Sigmoid colon (tissue), 6 donors: ENCODE measurements at regions not wholly inside any gene's neighbourhood (a gene's known extent, or its start where the extent isn't known, plus 50 kb on each side); places are given as distances from the start of the nearest gene placed in this dataset.

Experiments
- DNase-seq: peaks from one replicate; pipeline ENCODE4 v3.0.0-alpha.2; 2019
- H3K27ac ChIP-seq, 4 donors: fragments of 200-600 bp; sonication (generic); one replicate each; pipeline ENCODE4 v1.5.1; 2016 to 2019; ENCODE audit warnings: mild to moderate bottlenecking in 1 of 4
- H3K27me3 ChIP-seq, 3 donors: fragments of 200-600 bp; sonication (generic); one replicate each; pipeline ENCODE4 v1.5.1; 2019; ENCODE audit warnings: mild to moderate bottlenecking in 1 of 3
- H3K36me3 ChIP-seq, 4 donors: fragments of 200-600 bp; sonication (generic); one replicate each; pipeline ENCODE4 v1.5.1; 2016 to 2019
- H3K4me1 ChIP-seq, 4 donors: fragments of 200-600 bp; sonication (generic); one replicate each; pipeline ENCODE4 v1.5.1; 2017 to 2019
- H3K4me3 ChIP-seq, 4 donors: fragments of 200-600 bp; sonication (generic); one replicate each; pipeline ENCODE4 v1.5.1; 2017 to 2019; ENCODE audit warnings: mild to moderate bottlenecking in 2 of 4, moderate library complexity in 1 of 4
- H3K9me3 ChIP-seq, 4 donors: fragments of 200-600 bp in 3 of 4; sonication (generic) in 3 of 4; one replicate each; pipeline versions ENCODE4 v1.5.1 to v1.6.1; 2013 to 2019
- CTCF ChIP-seq, 4 experiments: fragments of 450-650 bp in 3 of 4; fragments of 200-600 bp in 1 of 4; IDR thresholded peaks; one replicate each; pipeline ENCODE4 v1.5.1; 2016 to 2019; ENCODE audit warnings: antibody characterized with exemption in 4 of 4, mild to moderate bottlenecking in 3 of 4, moderate library complexity in 2 of 4
- EP300 ChIP-seq, 4 donors: sonication (generic); formaldehyde crosslinking; IDR thresholded peaks; one replicate each; pipeline ENCODE4 v1.6.1; 2017; ENCODE audit warnings: antibody characterized with exemption in 4 of 4
- POLR2A ChIP-seq, 2 donors: fragments of 450-650 bp; IDR thresholded peaks; one replicate each; pipeline ENCODE4 v1.6.1; 2016; ENCODE audit warnings: antibody characterized with exemption in 2 of 2, mild to moderate bottlenecking in 2 of 2, moderate library complexity in 2 of 2
- POLR2AphosphoS5 ChIP-seq, 4 donors: sonication (generic); formaldehyde crosslinking; IDR thresholded peaks; one replicate each; pipeline ENCODE4 v1.6.1; 2017; ENCODE audit warnings: antibody characterized with exemption in 4 of 4
- WGBS, 2 donors: extraction: QIAGEN DNeasy Blood & Tissue Kit; methylation state at CpG; one replicate each; pipeline ENCODE4 v1.1.7; 2013; 5-methylcytosine and 5-hydroxymethylcytosine counted together
- intact Hi-C: fragments of 100-400 bp; cut with DNase I; formaldehyde crosslinking; loops from one replicate; pipeline ENCODE4 v1.15.1; 2023
- donor health status: healthy with polysubstance abuse.
- donor health status: healthy.

GRCh38 chr9:26746357-26747072 is 146.1 kb downstream of the CAAP1 start:
- Histone ChIP-seq H3K4me1 (no peaks in the 10 kb centered on the region), H3K27me3 (no peaks in the 10 kb centered on the region), H3K9me3 (no peaks in the 10 kb centered on the region), H3K36me3 (no peaks in the 10 kb centered on the region), H3K4me3 (no peak overlapping the region), H3K27ac (no peak overlapping the region)
- intact Hi-C loops = loop anchor here (10.0 kb wide), 1 partner anchor 118 kb away; no protein-coding TSS in a partner anchor
- 71 to 81% methylated on average over 4 of the region's 4 CpGs for WGBS, 2 donors
- no peak for DNase-seq
- TF ChIP-seq POLR2AphosphoS5 (IDR thresholded peaks at IDR 0.05) = no peak
- no peak for TF ChIP-seq POLR2A (IDR thresholded peaks at IDR 0.05)
- no peak for TF ChIP-seq CTCF (IDR thresholded peaks at IDR 0.05)
- TF ChIP-seq EP300 (IDR thresholded peaks at IDR 0.05) = no peak

- Histone ChIP-seq H3K9me3 (no peaks in the 10 kb centered on the region), H3K4me1 (no peaks in the 10 kb centered on the region), H3K27ac (no peak overlapping the region), H3K36me3 (no peaks in the 10 kb centered on the region), H3K4me3 (no peak overlapping the region), H3K27me3 (no peaks in the 10 kb centered on the region)
- TF ChIP-seq POLR2A (IDR thresholded peaks at IDR 0.05) (no peak), EP300 (IDR thresholded peaks at IDR 0.05) (no peak), CTCF (IDR thresholded peaks at IDR 0.05) (no peak), POLR2AphosphoS5 (IDR thresholded peaks at IDR 0.05) (no peak)
- no peak for DNase-seq
- WGBS, 2 donors = 84 to 90% methylated on average over 4 of the region's 4 CpGs
- intact Hi-C loops = loop anchor here (2.0 to 10.0 kb wide), 2 partner anchors 120 to 230 kb away; no protein-coding TSS in a partner anchor
Observed at GRCh38 chr9:26745111-26745510, 147.5 kb downstream of the CAAP1 start.

- no peak for DNase-seq
- H3K27ac ChIP-seq = no peak overlapping the region
- H3K36me3 ChIP-seq = no peaks in the 10 kb centered on the region
- H3K4me3 ChIP-seq = no peak overlapping the region
- no peaks in the 10 kb centered on the region for H3K27me3 ChIP-seq
- intact Hi-C loops = loop anchor here (2.0 to 10.0 kb wide), 2 partner anchors 120 to 230 kb away; no protein-coding TSS in a partner anchor
- H3K4me1 ChIP-seq = no peaks in the 10 kb centered on the region
- WGBS, 2 donors = 45 to 47% methylated on average over 2 of the region's 2 CpGs
- H3K9me3 ChIP-seq = no peaks in the 10 kb centered on the region
- TF ChIP-seq POLR2AphosphoS5 (IDR thresholded peaks at IDR 0.05) (no peak), EP300 (IDR thresholded peaks at IDR 0.05) (no peak), CTCF (IDR thresholded peaks at IDR 0.05) (peak in 3 of 4 experiments; percentile 42 to 76 (median 51))
Observed at GRCh38 chr9:26744191-26744965, 148.2 kb downstream of the CAAP1 start.

- H3K9me3 ChIP-seq = peaks cover 0 to 1% (median 0%) of the 10 kb centered on the region in 4 donors
- no peak for TF ChIP-seq POLR2A (IDR thresholded peaks at IDR 0.05)
- TF ChIP-seq CTCF (IDR thresholded peaks at IDR 0.05) = no peak
- no peak for TF ChIP-seq EP300 (IDR thresholded peaks at IDR 0.05)
- no peak for TF ChIP-seq POLR2AphosphoS5 (IDR thresholded peaks at IDR 0.05)
- H3K4me3 ChIP-seq = no peak overlapping the region
- H3K27me3 ChIP-seq = no peaks in the 10 kb centered on the region
- WGBS, 2 donors = 26 to 73% methylated on average over 2 of the region's 2 CpGs
- H3K4me1 ChIP-seq = no peaks in the 10 kb centered on the region
- DNase-seq = no peak
- H3K36me3 ChIP-seq = no peaks in the 10 kb centered on the region
- intact Hi-C loops = loop anchor here (10.0 kb wide), 1 partner anchor 122 kb away; no protein-coding TSS in a partner anchor
- no peak overlapping the region for H3K27ac ChIP-seq
Observed at GRCh38 chr9:26742828-26743476, 149.7 kb downstream of the CAAP1 start.
